ENCODE measurements at regions not wholly inside any gene's neighbourhood (a gene's known extent, or its start where the extent isn't known, plus 50 kb on each side); places are given as distances from the start of the nearest gene placed in this dataset.

DNA sequence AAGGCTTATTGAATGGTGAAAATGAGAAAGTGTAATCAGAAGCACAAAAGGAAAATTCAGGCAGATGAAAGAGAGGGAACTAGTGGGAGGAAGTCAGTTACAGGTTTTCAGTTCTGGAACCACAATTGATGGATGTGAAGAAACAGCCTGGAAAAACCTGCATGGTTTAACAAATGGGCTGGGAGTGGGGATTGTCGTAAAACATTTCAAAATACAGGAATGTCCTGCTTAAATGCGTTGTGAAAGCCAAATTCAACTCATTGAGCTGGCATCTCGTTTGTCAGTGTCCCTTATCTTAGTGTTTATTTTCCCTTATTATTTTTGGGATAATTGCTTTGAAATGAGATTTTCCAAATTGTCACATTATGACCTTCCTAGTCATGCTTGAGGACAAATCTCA is 106.5 kb upstream of the RFC3 start:
- no peak for DNase-seq (ENCODE audit: low spot score)

DNA sequence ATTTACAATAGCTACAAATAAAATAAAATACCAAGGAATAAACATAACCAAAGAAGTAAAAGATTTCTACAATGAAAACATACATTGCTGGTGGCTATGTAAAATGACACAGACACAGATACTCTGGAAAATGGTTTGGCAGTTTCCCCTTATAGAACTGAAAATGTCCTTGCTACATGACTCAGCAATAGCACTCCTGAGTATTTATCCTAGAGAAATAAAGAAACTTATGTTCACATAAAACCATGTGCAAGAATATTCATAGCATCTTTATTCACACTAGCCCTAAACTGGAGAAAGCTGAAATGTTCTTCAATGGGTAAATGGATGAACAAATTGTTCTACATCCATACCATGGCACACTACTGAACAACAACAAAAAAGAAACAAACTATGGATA is 100.2 kb upstream of the RFC3 start:
- DNase-seq (ENCODE audit: low spot score) = no peak

GRCh38 chr13:33721724-33722123 is 96.2 kb upstream of the RFC3 start:
- no peak for DNase-seq (ENCODE audit: low spot score)

DNA sequence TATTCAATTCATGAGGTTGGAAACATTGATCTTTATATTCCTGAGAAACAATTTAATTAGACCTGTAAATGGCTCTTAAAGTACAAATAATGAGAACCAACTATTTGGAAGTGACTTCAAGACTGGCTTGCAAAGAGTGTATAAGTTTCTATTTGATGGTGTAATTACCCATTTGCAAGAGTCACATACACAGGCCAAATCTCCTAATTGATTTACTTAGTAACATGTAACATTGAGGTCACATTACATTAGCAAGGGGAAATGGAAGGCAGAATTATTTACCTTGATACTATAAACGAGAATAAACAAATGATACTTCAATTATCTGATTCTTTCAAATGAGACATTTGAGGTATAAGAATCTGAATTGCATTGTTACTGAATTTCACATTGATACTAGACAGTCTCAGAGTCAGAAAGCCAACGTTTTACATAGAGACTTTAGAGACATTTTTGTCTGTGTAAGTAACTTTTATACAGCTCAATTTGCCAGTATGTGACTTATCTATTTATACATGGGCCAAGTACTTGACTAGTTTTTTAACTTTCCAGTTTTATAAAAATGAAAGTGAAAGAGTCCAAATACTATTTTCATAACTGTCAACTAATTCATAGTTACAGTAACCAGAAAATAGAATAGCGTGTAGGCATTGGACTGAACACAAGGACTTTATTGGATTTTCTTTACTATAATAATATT is 95.6 kb upstream of the RFC3 start:
- DNase-seq (ENCODE audit: low spot score) = no peak

GRCh38 chr13:33723365-33723764 is 94.6 kb upstream of the RFC3 start:
- no peak for DNase-seq (ENCODE audit: low spot score)

DNA sequence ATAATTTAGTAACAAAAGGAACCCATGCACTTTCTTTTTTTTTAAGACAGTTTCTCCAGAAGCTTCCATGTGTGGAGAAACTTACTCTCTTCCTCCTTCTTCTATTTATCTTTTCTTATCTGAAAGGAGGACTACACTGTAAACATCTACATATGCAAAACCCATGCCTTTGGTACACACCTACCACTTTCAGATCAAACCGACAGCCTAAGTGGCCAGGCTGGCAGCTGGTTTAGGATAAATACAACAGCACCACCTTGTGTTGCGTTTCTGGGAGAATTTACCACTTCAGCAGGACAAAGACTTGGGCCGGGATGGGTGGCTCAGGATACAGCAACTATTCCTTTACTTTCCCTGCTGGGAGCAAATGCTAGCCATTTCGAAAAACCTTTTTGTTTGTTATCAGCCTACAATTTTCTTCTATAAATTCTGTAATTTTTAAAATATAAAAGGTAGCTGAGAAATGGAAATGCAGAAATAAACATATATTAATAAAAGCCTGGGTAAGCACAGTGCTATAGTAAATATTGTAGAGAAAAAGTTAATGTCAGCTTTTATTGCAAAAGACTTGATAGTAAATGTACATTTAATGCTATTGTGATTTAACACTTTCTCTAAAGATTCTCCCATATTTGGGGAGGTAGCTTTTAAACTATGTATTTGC is 94.0 kb upstream of the RFC3 start:
- peak; percentile 33 for DNase-seq (ENCODE audit: low spot score)

DNA sequence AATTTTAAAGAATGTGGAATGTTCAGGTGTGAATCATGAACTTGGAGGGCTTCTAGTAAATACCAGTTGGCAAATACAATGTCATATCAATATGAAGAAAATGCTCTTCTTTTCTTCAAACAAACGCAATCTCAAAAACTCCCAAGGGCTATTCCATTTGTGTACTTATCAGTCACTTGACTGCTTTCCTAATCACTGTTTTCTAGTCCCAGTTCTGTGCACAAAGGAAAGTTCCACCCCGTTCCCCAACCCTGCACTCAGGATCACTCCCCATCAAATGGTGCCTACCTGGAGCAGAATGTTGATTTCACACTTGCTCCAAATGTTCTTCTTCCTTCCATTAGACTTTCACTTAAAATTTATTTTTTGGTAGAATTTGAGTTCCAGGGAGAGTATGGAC is 92.6 kb upstream of the RFC3 start:
- DNase-seq (ENCODE audit: low spot score) = no peak

DNA sequence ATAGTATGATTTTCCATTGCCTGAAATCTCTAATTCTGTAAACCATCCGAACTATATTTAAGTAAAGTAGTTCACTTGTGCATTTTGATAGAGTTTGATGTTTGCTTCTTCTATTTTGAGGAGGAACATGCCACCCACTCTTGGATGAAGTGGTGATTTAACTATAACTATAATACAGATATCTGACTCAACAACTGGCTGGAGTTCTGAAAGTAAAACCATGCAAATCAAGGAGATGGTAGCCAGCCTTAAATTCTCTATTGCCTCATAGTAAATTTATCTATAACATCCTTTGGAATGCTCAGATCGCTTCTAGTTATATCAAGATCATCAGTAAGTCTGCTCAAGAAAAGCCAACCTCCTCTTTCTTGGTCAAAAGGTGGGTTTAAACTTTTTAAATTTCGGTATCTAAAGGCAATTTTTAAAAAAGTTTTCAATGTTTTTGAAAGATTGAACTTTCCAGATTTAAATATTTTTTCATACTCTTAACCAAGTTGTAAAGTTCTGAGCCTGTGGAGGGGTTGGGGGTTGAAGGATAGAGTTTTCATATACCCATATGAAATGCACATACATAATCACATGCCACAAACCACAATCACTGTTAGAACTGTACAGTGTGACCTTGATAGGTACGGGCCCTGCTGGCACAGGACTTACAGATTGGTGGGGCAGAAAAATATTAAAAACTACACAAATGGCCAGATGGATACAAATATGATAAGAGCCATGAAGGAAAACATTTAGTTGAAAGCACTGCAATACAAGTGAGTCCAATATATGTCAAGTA is 90.5 kb upstream of the RFC3 start:
- DNase-seq (ENCODE audit: low spot score) = no peak

- DNase-seq (ENCODE audit: low spot score) = no peak
Measured at GRCh38 chr13:33728271-33729037, 89.5 kb upstream of the RFC3 start.

DNA sequence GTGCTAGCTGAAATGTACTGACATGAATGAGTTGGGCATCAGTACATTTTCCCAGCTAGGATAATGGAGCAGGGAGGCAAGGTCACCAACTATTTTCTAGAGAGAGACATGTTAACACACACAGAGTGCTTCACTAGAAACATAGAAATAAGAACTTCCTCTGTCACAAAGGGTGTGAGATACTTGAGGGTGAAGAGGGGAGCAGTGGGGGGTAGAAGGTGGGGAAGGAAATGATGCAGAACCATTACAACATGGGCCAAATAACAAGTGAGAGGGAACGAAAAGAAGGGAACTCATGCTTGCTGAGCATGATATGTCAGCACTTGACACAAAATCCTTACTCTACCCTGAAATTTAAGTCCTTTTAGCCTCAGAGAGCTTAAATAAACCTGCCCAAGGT is 87.8 kb upstream of the RFC3 start:
- DNase-seq (ENCODE audit: low spot score) = no peak

GRCh38 chr13:33730619-33731018 is 87.3 kb upstream of the RFC3 start:
- no peak for DNase-seq (ENCODE audit: low spot score)

- no peak for DNase-seq (ENCODE audit: low spot score)
Measured at GRCh38 chr13:33735276-33735675, 82.7 kb upstream of the RFC3 start.

- no peak for DNase-seq (ENCODE audit: low spot score)
Measured at GRCh38 chr13:33739254-33739653, 78.7 kb upstream of the RFC3 start.

DNA sequence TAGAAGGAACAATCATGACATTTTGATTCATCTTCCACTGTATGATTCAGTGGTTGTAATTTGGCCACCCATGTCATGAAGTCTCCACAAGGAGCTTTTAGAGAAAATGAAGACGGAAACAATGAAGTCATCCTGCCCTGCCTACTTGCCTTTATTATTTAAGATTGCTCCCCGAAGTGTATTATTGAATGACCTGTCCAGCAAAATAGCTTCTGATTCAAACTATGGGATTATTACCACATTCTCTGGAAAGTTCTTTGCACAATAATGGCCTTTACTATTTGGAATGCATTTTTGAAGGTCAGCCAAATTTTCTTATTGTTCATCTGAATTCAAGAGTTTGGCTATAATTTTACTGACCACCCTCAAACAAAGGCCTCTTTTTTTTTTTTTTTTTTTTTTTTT is 77.8 kb upstream of the RFC3 start:
- DNase-seq (ENCODE audit: low spot score) = no peak

DNA sequence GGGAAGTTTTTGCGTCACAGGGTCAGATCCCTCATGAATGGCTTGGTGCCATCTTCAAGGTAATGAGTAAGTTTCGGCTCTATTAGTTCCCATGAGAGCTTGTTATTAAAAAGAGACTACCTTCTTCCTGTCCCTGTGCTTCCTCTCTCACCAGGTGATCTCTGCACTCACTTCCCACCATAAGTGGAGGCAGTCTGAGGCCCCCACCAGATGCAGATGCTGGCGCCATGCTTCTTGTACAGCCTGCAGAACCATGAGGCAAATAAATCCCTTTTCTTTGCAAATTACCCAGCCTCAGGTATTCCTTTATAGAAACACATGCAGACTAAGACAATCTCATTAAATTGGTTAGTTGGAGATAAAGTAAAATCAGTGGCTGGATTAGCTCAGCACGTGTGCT is 75.6 kb upstream of the RFC3 start:
- DNase-seq (ENCODE audit: low spot score) = no peak

DNA sequence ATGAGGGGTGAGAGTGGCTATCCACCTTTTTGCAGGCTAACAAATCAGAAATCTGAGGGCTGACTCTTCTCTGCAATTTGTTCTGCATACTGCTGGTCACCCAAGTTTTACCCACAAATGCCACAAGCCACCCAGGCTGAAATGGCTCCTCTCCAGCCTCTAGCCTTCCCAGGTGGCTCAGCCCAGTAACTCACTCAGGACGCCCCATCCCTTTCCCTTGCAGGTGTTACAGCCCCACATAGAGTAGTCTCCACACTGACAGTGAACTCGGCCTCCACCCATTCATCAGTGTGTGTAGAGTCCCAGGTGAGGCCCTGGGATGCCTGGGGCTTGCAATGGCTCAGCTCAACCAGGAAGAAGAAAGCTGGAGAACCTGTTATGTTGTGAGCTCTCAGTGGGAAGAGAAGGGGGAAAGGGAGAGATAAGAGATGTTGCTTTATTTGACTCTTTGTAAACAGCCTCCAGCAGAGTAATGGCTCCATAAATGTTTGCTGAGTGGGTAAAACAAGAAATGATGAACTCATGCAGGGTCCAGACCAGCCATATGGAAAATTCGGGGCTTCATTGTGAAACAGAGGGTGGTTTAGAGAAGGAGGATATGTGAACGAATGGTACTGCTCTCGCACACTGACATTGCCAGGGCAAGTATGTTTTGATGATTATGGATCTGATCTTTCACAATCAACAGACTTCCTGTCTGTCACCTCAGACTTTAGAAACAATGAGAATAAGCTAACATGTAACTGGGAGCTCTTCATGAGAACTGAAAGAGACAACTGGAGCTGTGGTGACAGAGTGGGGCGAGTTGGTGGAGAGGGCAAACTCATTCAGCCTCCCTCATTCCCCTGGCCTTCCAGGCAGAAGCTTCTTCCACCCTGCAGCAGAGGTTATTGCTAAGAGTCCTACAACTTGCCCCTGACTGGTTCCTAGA is 74.2 kb upstream of the RFC3 start:
- no peak for DNase-seq (ENCODE audit: low spot score)

GRCh38 chr13:33744589-33745369 is 73.2 kb upstream of the RFC3 start:
- no peak for DNase-seq (ENCODE audit: low spot score)

- no peak for DNase-seq (ENCODE audit: low spot score)
Measured at GRCh38 chr13:33745370-33746324, 72.3 kb upstream of the RFC3 start.

DNA sequence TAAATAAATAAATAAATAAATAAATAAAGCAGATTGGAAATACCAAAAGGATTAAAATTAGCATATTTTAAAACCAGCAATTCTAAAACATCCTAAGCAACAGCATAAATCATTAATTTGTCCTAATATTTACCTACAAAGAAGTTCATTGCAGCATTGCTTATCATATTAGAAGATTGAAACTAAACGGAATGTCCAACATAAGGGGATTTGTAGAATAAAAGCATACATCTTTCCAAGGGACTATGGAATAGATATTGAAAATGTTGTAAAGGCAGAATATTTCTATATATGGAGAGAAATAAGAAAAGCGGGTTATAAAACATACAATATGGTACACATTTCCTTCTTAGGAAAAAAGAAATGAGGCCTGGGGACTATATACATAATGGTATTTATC is 71.1 kb upstream of the RFC3 start:
- DNase-seq (ENCODE audit: low spot score) = no peak

Data from HuH-7 (cell line).